ENCODE measurements at regions not wholly inside any gene's neighbourhood (a gene's known extent, or its start where the extent isn't known, plus 50 kb on each side); places are given as distances from the start of the nearest gene placed in this dataset.
"Not testable (repeated sequence)": the region's sequence is repeated elsewhere in the genome, so short reads cannot be mapped to it uniquely, and the experiment has no call there.

- DNase-seq = no peak
These were observed 699.0 kb downstream of the BRINP1 start for GRCh38 chr9:118670011-118670953.

DNA sequence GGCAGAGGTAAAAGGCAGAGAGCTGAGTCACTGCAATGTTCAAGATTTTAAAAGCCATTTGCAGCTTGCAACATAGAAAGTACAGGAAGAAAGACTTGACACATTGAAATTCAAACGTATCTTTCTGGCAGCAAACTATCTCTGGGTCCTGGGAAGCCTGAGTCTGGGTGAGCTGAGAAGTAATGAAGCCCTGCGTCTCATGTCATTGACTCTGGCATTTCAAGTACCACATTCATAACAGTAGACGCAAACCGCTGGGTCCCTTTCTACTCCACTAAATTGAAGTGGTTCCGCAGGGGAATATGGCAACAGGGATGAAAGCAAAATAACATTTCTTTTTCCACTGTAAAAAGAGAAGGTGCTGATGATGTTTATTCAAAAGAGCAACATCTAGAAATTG lies 694.3 kb downstream of the BRINP1 start:
- no peak for DNase-seq

DNA sequence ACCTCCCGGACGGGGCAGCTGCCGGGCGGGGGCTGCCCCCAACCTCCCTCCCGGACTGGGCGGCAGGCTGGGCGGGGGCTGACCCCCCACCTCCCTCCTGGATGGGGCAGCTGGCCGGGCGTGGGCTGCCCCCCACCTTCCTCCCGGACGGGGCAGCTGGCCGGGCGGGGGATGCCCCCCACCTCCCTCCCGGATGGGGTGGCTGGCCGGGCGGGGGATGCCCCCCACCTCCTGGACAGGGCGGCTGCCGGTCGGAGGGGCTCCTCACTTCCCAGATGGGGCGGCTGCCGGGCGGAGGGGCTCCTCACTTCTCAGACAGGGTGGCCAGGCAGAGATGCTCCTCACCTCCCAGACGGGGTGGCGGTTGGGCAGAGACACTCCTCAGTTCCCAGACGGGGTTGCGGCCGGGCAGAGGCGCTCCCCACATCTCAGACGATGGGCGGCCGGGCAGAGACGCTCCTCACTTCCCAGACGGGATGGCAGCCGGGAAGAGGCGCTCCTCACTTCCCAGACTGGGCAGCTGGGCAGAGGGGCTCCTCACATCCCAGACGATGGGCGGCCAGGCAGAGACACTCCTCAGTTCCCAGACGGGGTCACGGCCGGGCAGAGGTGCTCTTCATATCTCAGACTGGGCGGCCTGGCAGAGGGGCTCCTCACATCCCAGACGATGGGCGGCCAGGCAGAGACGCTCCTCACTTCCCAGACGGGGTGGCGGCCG lies 691.1 kb downstream of the BRINP1 start:
- DNase-seq = not testable (repeated sequence)

GRCh38 chr9:118686959-118687358 lies 682.3 kb downstream of the BRINP1 start:
- no peak for DNase-seq

DNA sequence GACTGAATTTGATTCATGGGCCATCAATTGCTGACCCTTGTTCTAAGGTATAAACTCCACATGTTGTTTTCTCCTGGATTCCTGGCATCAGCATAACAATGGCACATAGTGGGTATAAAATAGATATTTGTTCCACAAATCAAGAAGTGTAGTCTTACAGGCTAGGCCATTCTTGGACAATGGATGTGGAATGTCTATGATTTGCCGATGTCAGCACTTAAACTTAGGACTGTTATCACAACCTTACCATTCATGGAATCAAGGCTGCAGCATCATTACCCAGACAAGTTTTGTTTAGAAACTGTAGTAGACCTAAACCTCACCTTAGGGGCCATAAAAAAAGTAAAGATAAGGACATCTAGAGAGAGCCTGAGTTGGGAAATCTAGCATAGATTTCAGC lies 680.0 kb downstream of the BRINP1 start:
- no peak for DNase-seq

DNA sequence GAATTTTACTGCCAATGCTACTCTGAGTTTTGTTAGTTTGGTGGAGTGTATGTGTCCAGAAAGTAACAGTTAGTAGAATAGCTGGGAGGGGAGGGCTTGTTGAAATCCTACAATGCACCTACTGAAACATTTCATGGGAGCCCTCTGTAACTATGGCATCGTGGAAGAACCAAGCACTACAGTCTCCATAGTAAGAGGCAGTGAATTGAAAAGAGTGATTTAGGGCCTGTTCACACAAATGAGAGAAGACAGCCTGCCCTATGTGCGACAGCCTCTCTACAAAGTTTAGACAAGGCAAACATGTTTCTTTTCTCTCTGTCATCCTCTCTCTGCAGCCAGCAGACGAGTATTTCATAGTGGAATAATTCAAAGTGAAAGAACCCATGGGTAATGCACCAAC lies 676.6 kb downstream of the BRINP1 start:
- no peak for DNase-seq

DNA sequence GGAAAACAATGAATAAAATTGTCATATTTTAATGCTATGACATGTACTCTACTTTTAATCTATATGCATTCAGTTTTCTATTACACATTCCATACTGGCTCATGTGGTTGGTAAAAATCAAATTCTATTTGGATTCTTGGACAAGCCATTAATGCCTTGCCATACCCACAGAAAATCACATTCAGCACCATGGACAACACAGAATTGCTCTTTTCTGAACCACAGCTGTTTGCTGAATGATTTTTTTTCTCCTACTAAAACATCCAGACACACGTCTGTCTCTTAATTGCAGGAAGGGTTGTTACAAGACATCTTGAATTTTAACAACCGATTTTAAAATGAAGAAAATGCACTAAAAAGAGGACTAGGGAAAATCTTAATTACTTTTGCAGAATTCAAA lies 675.6 kb downstream of the BRINP1 start:
- DNase-seq = no peak

DNA sequence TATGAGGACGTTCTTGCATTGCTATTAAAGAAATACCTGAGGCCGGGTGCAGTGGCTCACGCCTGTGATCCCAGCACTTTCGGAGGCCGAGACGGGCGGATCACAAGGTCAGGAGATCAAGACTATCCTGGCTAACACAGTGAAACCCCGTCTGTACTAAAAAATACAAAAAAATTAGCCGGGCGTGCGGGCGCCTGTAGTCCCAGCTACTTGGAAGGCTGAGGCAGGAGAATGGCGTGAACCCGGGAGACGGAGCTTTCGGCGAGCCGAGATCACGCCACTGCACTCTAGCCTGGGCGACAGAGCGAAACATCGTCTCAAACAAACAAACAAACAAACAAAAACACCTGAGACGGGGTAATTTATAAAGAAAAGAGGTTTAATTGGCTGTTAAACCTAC lies 674.0 kb downstream of the BRINP1 start:
- not testable (repeated sequence) for DNase-seq

GRCh38 chr9:118701985-118702384 lies 667.2 kb downstream of the BRINP1 start:
- no peak for DNase-seq

DNA sequence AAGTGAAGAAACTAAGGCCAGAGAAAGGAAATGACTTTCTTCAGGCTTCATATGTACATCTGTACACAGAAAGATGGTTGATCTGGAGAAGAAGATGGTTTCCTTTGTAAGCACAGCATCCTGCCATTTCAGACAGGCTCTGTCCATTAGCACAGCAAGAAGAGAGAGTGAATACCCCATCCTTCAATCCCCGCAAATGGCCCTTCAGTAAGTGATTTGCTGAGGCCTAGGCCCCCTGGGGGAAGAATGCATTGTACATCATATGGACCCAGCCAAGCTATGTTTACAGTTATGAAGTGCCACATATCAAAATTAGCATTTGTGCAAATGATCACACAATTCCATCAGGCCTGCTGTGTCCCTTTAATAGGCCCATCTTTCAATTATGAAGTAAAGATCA lies 657.4 kb downstream of the BRINP1 start:
- no peak for DNase-seq

DNA sequence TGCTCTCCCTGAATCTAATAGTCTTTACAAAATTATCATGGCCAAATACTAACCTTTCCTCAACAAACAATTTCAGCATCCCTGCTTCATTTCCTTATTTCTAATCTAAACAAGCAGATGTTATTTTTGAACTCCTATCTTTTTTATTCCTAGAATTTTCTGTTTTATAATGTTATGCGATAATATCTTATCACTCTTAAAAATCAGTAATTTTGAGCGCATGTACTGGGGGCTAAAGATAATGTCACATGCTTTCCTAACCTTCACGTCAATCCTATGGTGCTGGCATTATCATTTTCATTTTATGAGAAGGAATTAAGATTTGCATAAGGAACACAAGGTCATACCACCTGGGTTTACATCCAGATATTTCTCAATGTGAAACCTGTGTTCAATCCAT lies 648.0 kb downstream of the BRINP1 start:
- DNase-seq = no peak

GRCh38 chr9:118721923-118722322 lies 647.3 kb downstream of the BRINP1 start:
- DNase-seq = no peak

- no peak for DNase-seq
These were observed 639.3 kb downstream of the BRINP1 start for GRCh38 chr9:118729981-118730380.

DNA sequence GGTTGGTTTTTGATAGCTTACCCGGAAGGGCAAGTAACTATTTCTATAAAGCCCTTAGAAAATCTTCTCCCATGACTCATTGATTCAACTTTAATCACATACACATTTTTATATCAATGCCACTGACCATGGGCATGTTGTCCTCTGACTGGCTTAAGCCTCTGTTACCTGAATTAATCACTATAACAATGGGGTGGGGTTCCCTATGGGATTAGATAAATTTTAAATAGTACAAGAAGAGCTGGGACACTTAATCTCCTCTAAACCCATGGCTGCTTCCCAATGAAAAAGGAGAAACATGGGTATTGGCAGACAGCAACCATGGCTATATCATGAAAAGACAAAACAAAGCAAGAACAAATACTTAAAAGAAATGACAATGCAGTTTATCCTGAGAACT lies 636.2 kb downstream of the BRINP1 start:
- DNase-seq = no peak

GRCh38 chr9:118734696-118735095 lies 634.5 kb downstream of the BRINP1 start:
- no peak for DNase-seq

- no peak for DNase-seq
These were observed 632.8 kb downstream of the BRINP1 start for GRCh38 chr9:118736406-118736805.

DNA sequence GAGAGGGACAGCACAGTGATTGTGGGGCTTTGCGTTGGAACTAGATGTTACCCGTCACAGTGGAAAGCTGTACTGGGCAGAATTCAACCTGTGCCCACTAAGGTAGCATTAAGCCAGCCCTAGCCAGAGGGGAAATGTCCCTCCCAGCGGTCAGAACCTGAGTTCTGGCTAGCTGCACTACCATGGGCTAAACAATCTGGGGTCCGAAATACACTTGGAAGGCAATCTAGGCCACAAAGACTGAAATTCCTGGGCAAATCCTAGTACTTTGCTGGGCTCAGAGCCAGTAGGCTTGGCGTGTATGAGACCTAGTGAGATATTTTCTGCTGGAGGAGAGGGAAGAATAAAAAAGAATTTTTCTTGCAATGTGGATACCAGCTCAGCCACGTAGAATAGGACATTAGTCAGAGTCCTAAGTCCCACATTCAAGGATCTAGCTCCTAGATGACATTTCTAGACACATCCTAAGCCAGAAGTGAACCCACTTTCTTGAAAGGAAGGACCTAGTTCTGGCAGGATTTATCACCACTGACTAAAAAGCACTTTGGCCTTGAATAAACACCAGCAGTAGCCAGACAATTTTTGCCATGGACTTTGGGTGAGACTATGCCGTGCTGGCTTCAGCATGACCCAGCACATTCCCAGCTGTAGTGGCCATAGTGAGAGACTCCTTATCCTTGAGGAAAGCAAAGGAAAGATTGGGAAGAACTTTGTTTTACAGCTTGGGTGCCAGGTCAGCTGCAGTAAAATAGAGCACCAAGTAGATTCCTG lies 618.0 kb downstream of the BRINP1 start:
- no peak for DNase-seq

GRCh38 chr9:118751848-118752223 lies 617.4 kb downstream of the BRINP1 start:
- no peak for DNase-seq

- no peak for DNase-seq
These were observed 608.0 kb downstream of the BRINP1 start for GRCh38 chr9:118761016-118761790.

GRCh38 chr9:118767571-118767970 lies 601.7 kb downstream of the BRINP1 start:
- DNase-seq = no peak

- no peak for DNase-seq
These were observed 586.3 kb downstream of the BRINP1 start for GRCh38 chr9:118782790-118783463.

DNA sequence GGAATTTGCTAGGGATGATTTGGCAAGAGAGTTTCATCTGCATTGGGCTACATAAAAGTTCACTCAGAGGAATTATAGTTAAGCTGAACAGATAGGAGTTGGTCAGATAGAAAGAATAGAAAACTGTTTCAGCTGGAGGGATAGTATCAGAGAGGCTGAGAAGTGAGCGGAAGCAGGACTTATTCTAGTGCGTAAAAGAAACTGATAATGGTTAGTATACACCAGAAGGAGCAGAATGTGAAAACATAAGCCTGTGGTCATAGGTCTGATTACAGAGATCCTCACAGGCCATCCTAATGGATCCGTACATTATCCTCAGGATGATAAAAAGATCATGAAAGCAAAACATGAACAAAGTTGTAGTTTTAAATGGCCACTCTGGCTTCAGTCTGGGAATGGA lies 585.2 kb downstream of the BRINP1 start:
- DNase-seq = no peak

All from activated CD4-positive, alpha-beta T cell treated with anti-CD3 and anti-CD28 coated beads, Interleukin-10, Interleukin-2, amounts not matched to agents 100 ng/mL and 50 ng/mL, durations not matched to agents 16 hours and 8 hours (primary cell).